ENCODE measurements at regions not wholly inside any gene's neighbourhood (a gene's known extent, or its start where the extent isn't known, plus 50 kb on each side); places are given as distances from the start of the nearest gene placed in this dataset.

GRCh38 chr5:67495072-67495471 is 298.5 kb upstream of the CD180 start:
- DNase-seq = no peak

DNA sequence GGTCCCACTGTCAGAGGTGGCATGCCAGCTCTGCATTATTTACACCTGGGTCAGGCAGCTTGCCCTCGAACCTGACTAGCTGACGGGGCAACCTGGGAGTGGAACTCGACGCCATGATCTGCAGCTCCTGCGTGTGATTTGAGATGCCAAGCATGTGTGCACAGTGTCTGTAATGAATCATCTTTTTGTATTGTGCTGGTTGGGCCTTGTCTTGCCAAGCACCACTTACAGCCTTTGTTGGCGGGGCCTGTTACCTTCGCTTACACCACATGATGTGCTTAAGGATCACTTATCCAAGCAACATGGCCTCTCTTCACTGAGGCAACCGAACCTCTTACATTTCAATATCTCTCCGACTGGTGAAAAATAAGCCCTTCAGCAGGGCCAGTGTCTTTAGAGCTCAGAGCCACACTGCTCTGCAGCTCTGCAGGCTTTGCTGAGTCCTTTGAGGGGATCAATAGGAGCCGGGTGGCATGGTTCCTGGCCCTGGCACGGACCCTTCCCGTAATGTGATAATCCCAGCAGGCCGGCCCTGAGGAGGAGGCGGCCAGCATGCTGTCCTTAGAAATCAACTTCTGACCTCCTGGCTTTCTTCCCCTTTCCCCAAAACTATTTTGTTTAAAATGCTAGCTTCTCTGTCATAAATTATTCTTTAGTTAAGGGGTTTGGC is 297.7 kb upstream of the CD180 start:
- DNase-seq = no peak

DNA sequence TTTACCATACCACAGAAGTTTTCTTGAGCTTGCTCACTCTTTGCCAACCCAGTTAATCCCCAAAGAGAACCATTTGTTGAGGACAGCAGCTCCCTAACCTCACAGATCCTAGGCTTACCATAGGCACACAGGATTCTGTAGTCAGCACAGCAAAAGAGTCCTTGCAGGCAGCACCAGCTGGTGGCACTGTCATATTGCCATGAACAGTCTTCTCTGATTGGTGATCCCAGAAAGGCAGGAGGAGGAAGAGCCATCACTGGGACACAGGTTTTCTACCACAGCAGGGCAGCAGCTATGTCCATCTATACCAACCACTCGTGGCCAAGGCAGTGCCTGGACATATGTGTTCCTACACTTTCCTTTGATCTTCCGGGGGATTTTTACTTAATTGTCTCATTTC is 297.1 kb upstream of the CD180 start:
- peak; percentile 11 for DNase-seq

DNA sequence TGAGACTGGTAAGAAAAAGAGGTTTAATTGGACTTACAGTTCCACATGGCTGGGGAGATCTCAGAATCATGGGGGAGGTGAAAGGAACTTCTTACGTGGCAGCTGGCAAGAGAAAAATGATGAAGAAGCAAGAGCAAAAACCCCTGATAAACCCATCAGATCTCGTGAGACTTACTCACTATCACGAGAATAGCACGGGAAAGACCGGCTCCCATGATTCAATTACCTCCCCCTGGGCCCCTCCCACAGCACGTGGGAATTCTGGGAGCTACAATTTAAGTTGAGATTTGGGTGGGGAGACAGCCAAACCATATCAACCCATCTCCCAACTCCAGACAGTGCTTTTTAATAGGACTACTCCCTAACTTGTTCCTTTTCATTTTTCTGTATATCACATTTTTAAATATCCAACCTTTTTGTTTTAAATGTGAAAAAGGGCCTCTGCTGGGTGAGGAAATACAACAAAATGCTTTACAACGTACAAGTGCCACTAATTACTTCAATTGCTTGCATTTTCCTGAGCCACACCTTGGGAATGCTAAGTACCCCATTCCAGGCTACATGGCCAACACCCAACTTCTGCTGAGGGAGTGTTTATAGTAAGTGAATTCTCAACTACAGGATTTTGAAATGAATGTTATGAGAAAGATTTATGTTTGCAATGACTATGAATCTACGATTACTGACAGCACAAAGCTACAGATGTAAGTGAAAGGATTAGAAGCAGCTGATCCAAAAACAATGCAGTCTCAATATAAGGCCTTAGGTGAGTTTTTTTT is 294.1 kb upstream of the CD180 start:
- DNase-seq = no peak

GRCh38 chr5:67488885-67489284 is 292.3 kb upstream of the CD180 start:
- no peak for DNase-seq

- no peak for DNase-seq
These were observed 291.3 kb upstream of the CD180 start for GRCh38 chr5:67487862-67488261.

DNA sequence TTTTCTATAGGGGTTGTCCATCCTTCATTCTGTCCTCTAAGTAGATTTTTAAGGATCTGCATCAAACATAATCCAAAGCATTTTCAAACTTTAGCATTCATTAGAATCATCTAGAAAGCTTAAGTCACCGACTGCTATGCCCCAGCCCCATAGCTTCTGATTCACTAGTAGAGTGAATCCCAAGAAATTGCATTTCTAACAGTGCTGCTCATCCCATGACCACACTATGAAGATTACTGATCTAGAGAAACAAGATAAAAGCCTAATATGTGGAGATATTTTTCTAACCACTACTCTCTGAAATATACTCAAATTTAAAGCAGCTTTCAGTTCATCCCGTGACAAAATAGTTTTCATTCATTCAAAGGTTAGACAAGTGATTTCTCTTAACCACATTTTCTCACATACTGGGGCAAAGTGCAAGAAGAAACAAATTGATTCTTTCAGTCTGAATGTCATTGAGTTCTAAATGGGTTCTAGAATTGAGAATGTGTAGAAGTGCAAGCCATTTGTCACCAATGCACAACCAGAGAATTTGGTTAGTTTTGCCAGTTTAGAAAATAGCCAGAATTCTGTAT is 286.9 kb upstream of the CD180 start:
- DNase-seq = peak; percentile 1

GRCh38 chr5:67481362-67481761 is 284.8 kb upstream of the CD180 start:
- DNase-seq = no peak

GRCh38 chr5:67478337-67478736 is 281.7 kb upstream of the CD180 start:
- DNase-seq = no peak

GRCh38 chr5:67476995-67477394 is 280.4 kb upstream of the CD180 start:
- DNase-seq = no peak

DNA sequence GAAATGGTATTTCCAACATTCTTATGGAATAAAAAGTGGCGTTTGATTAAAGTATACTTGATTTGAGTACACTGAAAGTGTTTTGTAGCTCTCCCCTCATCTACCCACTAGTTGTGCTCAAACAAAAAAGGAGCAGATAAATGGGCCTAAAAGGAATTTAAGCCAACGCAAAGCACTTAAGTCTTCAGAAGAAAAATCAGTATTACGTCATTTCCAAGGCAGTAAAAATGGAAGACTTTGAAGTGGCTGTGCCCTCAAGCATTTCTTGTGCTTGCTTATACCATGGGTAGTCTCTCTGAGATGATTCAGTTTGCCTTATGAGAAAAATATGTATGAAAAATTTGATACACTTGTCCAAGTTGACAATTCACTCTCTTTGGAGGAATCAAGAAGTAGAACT is 279.9 kb upstream of the CD180 start:
- DNase-seq = peak; percentile 4

DNA sequence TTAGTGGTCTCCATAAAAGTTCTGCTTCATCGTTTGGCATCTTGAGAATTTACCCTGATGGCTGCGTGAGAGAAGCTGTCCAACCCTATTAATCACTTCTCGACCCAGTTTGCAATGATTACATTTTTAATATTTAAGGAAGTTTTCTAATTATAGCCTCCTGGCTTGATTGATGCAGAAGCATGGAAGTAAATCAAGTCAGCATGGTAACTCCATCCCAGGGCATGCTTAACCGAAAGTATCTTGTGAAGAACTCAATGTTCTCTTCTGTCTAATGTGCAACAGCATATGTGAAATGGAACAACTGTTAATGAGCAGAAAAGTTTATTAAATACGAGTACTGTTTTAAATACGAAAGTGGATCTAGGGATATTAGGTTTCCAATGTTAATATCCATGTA is 278.9 kb upstream of the CD180 start:
- no peak for DNase-seq

- DNase-seq = no peak
These were observed 278.1 kb upstream of the CD180 start for GRCh38 chr5:67474597-67475238.

DNA sequence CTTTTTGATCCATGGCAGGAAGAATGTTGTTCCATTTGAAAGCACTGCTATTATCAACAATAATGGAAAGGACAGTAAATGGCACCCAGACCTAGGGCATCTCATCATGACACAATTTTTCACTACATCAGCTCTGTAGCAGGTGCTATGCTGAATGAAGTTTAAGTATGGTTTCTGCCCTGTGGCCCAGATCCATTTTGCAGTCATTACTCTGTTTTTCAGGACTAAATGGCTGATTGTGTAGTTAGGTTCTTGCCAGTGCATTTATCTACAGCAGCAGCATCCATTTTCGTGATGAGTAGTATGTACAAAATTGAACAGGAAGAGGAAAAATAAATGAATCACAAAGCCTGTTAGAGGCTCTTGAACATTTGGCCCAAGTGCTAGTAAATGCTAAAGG is 270.5 kb upstream of the CD180 start:
- no peak for DNase-seq

DNA sequence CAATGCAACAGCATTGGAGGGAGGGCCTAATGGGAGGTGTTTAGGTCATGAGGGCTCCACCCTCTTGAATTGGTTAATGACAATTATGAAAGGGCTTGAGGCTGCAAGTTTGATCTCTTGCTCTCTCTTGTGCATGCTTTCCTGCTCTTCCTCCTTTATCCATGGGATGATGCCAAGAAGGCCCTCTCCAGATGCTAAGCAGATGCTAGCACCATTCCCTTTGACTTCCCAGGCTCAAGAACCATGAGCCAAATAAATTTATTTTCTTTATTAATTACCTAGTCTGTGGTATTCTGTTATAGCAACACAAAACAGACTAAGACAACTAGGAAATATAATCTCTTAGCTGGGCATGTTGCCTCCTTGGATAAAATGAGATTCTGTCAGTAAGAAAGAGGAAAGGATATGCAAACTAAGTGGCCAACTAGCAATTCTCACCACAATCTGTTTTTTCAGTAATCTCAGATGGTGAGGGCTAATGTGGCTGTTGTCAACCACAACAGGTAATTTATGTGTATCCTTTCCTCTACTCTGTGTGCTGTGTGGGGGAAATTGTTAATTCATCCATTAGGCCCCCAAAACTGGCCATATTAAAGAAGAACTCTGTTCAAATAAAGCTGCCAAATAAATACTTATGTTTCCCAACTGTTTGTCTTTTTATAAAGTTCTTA is 269.1 kb upstream of the CD180 start:
- no peak for DNase-seq

DNA sequence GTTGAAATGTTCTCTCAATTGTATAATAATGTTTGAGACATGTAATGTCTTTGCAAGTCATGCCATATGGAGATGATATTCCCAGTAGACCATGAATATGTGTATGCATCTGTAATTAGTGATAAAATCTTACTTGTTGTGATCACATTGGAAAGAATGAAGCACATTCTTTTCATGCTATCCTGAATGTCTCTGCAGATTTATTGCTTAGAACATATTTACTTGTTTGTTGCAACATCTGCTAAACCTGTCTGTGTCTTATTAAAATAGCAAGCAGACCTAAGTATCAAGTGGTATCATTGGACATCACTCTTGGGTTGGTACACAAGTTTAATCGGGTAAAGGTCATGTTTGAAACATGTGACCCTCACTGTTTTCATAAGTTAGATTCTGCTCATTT is 265.5 kb upstream of the CD180 start:
- DNase-seq = no peak

DNA sequence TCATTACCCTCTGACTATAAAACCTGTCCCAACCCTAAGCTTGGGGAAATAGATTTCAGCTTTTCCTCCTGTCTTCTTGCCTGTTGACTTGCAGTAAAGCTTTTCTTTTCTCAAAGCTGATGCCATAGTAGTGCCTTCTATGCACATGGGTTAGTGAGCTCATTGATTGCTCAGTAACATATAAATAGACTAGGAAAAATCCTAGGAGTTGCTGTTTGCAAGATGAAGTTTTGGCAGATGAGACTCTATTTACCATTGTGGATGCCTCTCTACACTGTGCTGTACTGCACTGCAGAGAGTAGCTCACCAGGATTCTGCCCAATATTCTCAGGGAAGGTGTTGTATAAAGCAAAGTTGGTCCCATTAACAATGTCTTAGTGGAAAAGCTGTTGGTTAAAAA is 262.7 kb upstream of the CD180 start:
- DNase-seq = no peak

DNA sequence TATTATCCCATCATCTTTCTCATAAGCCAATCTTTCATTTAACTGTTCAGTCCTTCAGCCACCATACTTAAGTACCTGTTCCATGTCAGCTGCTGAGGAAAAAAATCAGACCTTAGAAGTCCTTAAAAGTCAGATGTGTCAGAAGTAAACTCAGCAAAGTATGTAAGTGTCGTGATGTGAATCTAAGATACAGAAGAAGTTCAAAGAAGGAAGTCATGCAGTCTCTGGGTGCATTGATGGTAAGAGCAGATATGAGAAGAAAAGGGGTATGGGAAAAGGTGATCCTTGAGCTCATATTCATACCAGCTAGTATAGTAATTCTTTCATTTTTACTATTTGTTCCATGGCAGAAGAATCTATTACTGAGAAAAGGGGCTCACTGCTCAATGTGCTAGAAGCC is 259.4 kb upstream of the CD180 start:
- no peak for DNase-seq

GRCh38 chr5:67454957-67455561 is 258.5 kb upstream of the CD180 start:
- no peak for DNase-seq

GRCh38 chr5:67453111-67453905 is 256.7 kb upstream of the CD180 start:
- peak; percentile 82 for DNase-seq

- DNase-seq = no peak
These were observed 255.2 kb upstream of the CD180 start for GRCh38 chr5:67451640-67452279.
